HCT116 (cell line): ENCODE measurements at regions not wholly inside any gene's neighbourhood (a gene's known extent, or its start where the extent isn't known, plus 50 kb on each side); places are given as distances from the start of the nearest gene placed in this dataset.

Experiments used
- ATAC-seq: fragments of 200-7000 bp; cut with Tn5 transposase; 2 replicates; pipeline ENCODE4 v1.9.1; 2020; ENCODE audit warnings: mild to moderate bottlenecking, moderate library complexity
- BruUV-seq: library from RNA; stranded (reverse); fragments of 400-500 nt; replicated peaks from 2 replicates; lab custom pipeline; 2021; lab: Mats Ljungman, UMichigan
- CTCF ChIA-PET: fragments of 300-600 bp; sonication (Branson Sonifier 250); formaldehyde crosslinking; loops from one replicate; lab custom pipeline; 2021; ENCODE audit warnings: antibody characterized with exemption; lab: Charles Lee
- POLR2A ChIA-PET: fragments of 300-600, 350-600 bp; sonication (Branson Sonifier 250); formaldehyde crosslinking; loops from one replicate; lab custom pipeline; 2021; ENCODE audit warnings: antibody characterized with exemption; lab: Charles Lee
- RAD21 ChIA-PET, 2 experiments: fragments of 300-600 bp; sonication (Branson Sonifier 250); formaldehyde crosslinking; loops; one replicate each; lab custom pipeline; 2023; ENCODE audit warnings: low total read pairs in 2 of 2; ENCODE audit not compliant: uncharacterized antibody in 2 of 2, unreplicated experiment in 2 of 2, low non-redundant PET in 1 of 2; lab: Charles Lee
- DNase-seq: peaks from one replicate; pipeline ENCODE4 v3.0.0-alpha.2; 2010; ENCODE audit warnings: low read depth, low spot score
- H2AFZ ChIP-seq: fragments of 200-600 bp; shearing (Covaris generic), sonication (generic); 2 replicates; pipeline ENCODE4 v1.6.1; 2017; ENCODE audit warnings: low read depth, mixed run types, mixed read lengths, antibody characterized with exemption, low read length; ENCODE audit not compliant: poor library complexity, severe bottlenecking
- H3K27ac ChIP-seq: 2 replicates; pipeline ENCODE4 v1.5.1; 2012; ENCODE audit warnings: low read depth, low read length
- H3K27me3 ChIP-seq: fragments of 200-600 bp; sonication (generic); 2 replicates; pipeline ENCODE4 v1.6.1; 2016; ENCODE audit warnings: mixed run types, low read length, mixed read lengths; ENCODE audit not compliant: insufficient read depth
- H3K36me3 ChIP-seq, 2 experiments: fragments of 200-500 bp in 1 of 2; fragments of 200-600 bp in 1 of 2; sonication (Bioruptor generic) in 1 of 2; sonication (generic) in 1 of 2; 2 replicates each; pipeline versions ENCODE4 v1.5.1 to v1.6.1; 2014 to 2016; ENCODE audit warnings: low read length in 2 of 2, inconsistent platforms in 1 of 2, mixed read lengths in 1 of 2, mixed run types in 1 of 2; ENCODE audit not compliant: insufficient read depth in 2 of 2, control insufficient read depth in 1 of 2
- H3K4me1 ChIP-seq, 2 experiments: fragments of 200-600 bp in 1 of 2; sonication (generic) in 1 of 2; 2 replicates each; pipeline versions ENCODE4 v1.5.1 to v1.6.1; 2012 to 2017; ENCODE audit warnings: low read length in 2 of 2, inconsistent platforms in 1 of 2, mild to moderate bottlenecking in 1 of 2, mixed read lengths in 1 of 2, mixed run types in 1 of 2, moderate library complexity in 1 of 2; ENCODE audit not compliant: insufficient read depth in 2 of 2, control insufficient read depth in 1 of 2
- H3K4me2 ChIP-seq: fragments of 200-600 bp; sonication (generic); 2 replicates; pipeline ENCODE4 v1.6.1; 2017; ENCODE audit warnings: mixed run types, low read length, mixed read lengths
- H3K4me3 ChIP-seq, 2 experiments: fragments of 200-600 bp in 1 of 2; sonication (generic) in 1 of 2; replicated peaks in 1 of 2; 2 replicates each; pipeline ENCODE4 v1.5.1; 2011 to 2016; ENCODE audit warnings: low read length in 2 of 2, control low read depth in 1 of 2, low read depth in 1 of 2, mild to moderate bottlenecking in 1 of 2, mixed read lengths in 1 of 2, mixed run types in 1 of 2
- H3K79me2 ChIP-seq: fragments of 200-600 bp; sonication (generic); 2 replicates; pipeline ENCODE4 v1.6.1; 2017; ENCODE audit warnings: mild to moderate bottlenecking, mixed run types, low read length, moderate library complexity, mixed read lengths; ENCODE audit not compliant: insufficient read depth
- H3K9ac ChIP-seq: fragments of 200-600 bp; sonication (generic); 2 replicates; pipeline ENCODE4 v1.6.1; 2016; ENCODE audit warnings: low read length, mixed read lengths
- H3K9me2 ChIP-seq: fragments of 200-600 bp; sonication (generic), shearing (Covaris generic); 2 replicates; pipeline ENCODE4 v1.6.1; 2017; ENCODE audit warnings: mixed run types, mild to moderate bottlenecking, moderate library complexity; ENCODE audit not compliant: insufficient read depth
- H3K9me3 ChIP-seq, 2 experiments: fragments of 200-500 bp in 1 of 2; fragments of 200-600 bp in 1 of 2; sonication (Bioruptor generic) in 1 of 2; sonication (generic) in 1 of 2; 2 replicates each; pipeline ENCODE4 v1.6.1; 2014 to 2017; ENCODE audit warnings: low read length in 2 of 2, mixed read lengths in 2 of 2, inconsistent platforms in 1 of 2, low read depth in 1 of 2, mild to moderate bottlenecking in 1 of 2, mixed run types in 1 of 2, moderate library complexity in 1 of 2; ENCODE audit not compliant: control insufficient read depth in 1 of 2, insufficient read depth in 1 of 2
- H4K20me1 ChIP-seq: fragments of 200-600 bp; sonication (generic), shearing (Covaris generic); 2 replicates; pipeline ENCODE4 v1.6.1; 2017; ENCODE audit warnings: mixed run types, mild to moderate bottlenecking, moderate library complexity; ENCODE audit not compliant: insufficient read depth
- CBX3 ChIP-seq: IDR thresholded peaks from 2 replicates; pipeline ENCODE4 v1.6.1; 2012; ENCODE audit warnings: low read depth
- CEBPB ChIP-seq: IDR thresholded peaks from 2 replicates; pipeline ENCODE4 v1.6.1; 2012; ENCODE audit warnings: low read depth
- CTCF ChIP-seq, 3 experiments: fragments of 200-600 bp in 1 of 3; sonication (generic) in 1 of 3; IDR thresholded peaks in 2 of 3; conservative IDR thresholded peaks in 1 of 3; 2 replicates each; pipeline ENCODE4 v1.5.1; 2012 to 2017; ENCODE audit warnings: low read depth in 2 of 3, low read length in 2 of 3, antibody characterized with exemption in 1 of 3, borderline replicate concordance in 1 of 3, control low read depth in 1 of 3, mild to moderate bottlenecking in 1 of 3, mixed read lengths in 1 of 3, mixed run types in 1 of 3, moderate library complexity in 1 of 3; ENCODE audit not compliant: insufficient read depth in 1 of 3
- EGR1 ChIP-seq: IDR thresholded peaks from 2 replicates; pipeline ENCODE4 v1.6.1; 2012; ENCODE audit warnings: low read depth
- ELF1 ChIP-seq: IDR thresholded peaks from 2 replicates; pipeline ENCODE4 v1.6.1; 2012; ENCODE audit warnings: low read depth, borderline replicate concordance
- JUND ChIP-seq: IDR thresholded peaks from 2 replicates; pipeline ENCODE4 v1.6.1; 2012
- MAX ChIP-seq: IDR thresholded peaks from 2 replicates; pipeline ENCODE4 v1.6.1; 2012
- POLR2A ChIP-seq: IDR thresholded peaks from 2 replicates; pipeline ENCODE4 v1.7.0; 2011; ENCODE audit warnings: borderline replicate concordance; ENCODE audit not compliant: insufficient read depth, insufficient read length; ENCODE audit errors: extremely low read depth
- RAD21 ChIP-seq: IDR thresholded peaks from 2 replicates; pipeline ENCODE4 v1.6.1; 2012; ENCODE audit warnings: low read depth, mild to moderate bottlenecking
- YY1 ChIP-seq: IDR thresholded peaks from 2 replicates; pipeline ENCODE4 v1.6.1; 2011; ENCODE audit warnings: low read length, low read depth, moderate library complexity, mild to moderate bottlenecking; ENCODE audit not compliant: insufficient replicate concordance; ENCODE audit errors: extremely low read depth
- ZFX ChIP-seq: fragments of 450-650 bp; IDR thresholded peaks from 2 replicates; pipeline ENCODE4 v1.6.1; 2017
- ZNF274 ChIP-seq: fragments of 200-500 bp; sonication (Bioruptor generic); IDR thresholded peaks from 2 replicates; pipeline ENCODE4 v1.6.1; 2014; ENCODE audit warnings: mild to moderate bottlenecking, low read depth, low read length, inconsistent platforms
- intact Hi-C: fragments of 100-400 bp; cut with micrococcal nuclease; formaldehyde crosslinking; loops from 2 replicates; pipeline ENCODE4 v1.10.0; 2022
- TF ChIP-seq, protein P1 (sequence below): IDR thresholded peaks from 2 replicates; pipeline ENCODE4 v1.6.1; 2011; ENCODE audit warnings: mild to moderate bottlenecking, low read length, moderate library complexity; ENCODE audit not compliant: insufficient replicate concordance; ENCODE audit errors: extremely low read depth
- TF ChIP-seq, protein P2 (sequence below): IDR thresholded peaks from 2 replicates; pipeline ENCODE4 v1.6.1; 2012

- intact Hi-C loops = no loop called here
- ATAC-seq (no peak), DNase-seq (no peak)
- TF ChIP-seq MAX = no peak
- no peak for TF ChIP-seq CEBPB
- no peak for TF ChIP-seq ZFX
- no peaks in the 10 kb centered on the region for H3K4me1 ChIP-seq
- H4K20me1 ChIP-seq = no peaks in the 10 kb centered on the region
- H3K27me3 ChIP-seq = no peaks in the 10 kb centered on the region
- no peak overlapping the region for H3K27ac ChIP-seq
- H3K79me2 ChIP-seq = no peaks in the 10 kb centered on the region
- POLR2A ChIA-PET = no interaction called here
- no peaks in the 10 kb centered on the region for H3K36me3 ChIP-seq
- H3K9me3 ChIP-seq = no peaks in the 10 kb centered on the region
- RAD21 ChIA-PET = no interaction called here
- H3K9ac ChIP-seq = no peak overlapping the region
- H2AFZ ChIP-seq = no peak overlapping the region
- H3K4me3 ChIP-seq = no peak overlapping the region
- CTCF ChIA-PET = no interaction called here
- no peak overlapping the region for H3K4me2 ChIP-seq
- no peaks in the 10 kb centered on the region for H3K9me2 ChIP-seq
- BruUV-seq = no TSS peak
These were observed 143.4 kb downstream of the TENT4A start for GRCh38 chr5:6856653-6857052.

- Histone ChIP-seq H3K9me2 (no peaks in the 10 kb centered on the region), H3K9ac (no peak overlapping the region), H3K4me2 (no peak overlapping the region), H3K4me3 (no peak overlapping the region), H3K9me3 (no peaks in the 10 kb centered on the region), H4K20me1 (no peaks in the 10 kb centered on the region), H2AFZ (no peak overlapping the region), H3K27ac (no peak overlapping the region), H3K36me3 (no peaks in the 10 kb centered on the region), H3K4me1 (no peaks in the 10 kb centered on the region), H3K79me2 (no peaks in the 10 kb centered on the region), H3K27me3 (no peaks in the 10 kb centered on the region)
- POLR2A ChIA-PET = no interaction called here
- CTCF ChIA-PET = no interaction called here
- intact Hi-C loops = no loop called here
- ATAC-seq = no peak
- DNase-seq = no peak
- RAD21 ChIA-PET = no interaction called here
- BruUV-seq = no TSS peak
- no peak for TF ChIP-seq POLR2A
- TF ChIP-seq CBX3 = no peak
- TF ChIP-seq CTCF (IDR thresholded peaks at IDR 0.05 in 2 of 3, conservative IDR thresholded peaks at IDR 0.05 in 1 of 3; ENCODE audit: borderline replicate concordance in 1 of 3, insufficient read depth in 1 of 3, low read depth in 2 of 3, low read length in 2 of 3) = no peak
- no peak for TF ChIP-seq ZFX
- TF ChIP-seq ELF1 = no peak
- TF ChIP-seq RAD21 = no peak
- TF ChIP-seq, protein P1, sequence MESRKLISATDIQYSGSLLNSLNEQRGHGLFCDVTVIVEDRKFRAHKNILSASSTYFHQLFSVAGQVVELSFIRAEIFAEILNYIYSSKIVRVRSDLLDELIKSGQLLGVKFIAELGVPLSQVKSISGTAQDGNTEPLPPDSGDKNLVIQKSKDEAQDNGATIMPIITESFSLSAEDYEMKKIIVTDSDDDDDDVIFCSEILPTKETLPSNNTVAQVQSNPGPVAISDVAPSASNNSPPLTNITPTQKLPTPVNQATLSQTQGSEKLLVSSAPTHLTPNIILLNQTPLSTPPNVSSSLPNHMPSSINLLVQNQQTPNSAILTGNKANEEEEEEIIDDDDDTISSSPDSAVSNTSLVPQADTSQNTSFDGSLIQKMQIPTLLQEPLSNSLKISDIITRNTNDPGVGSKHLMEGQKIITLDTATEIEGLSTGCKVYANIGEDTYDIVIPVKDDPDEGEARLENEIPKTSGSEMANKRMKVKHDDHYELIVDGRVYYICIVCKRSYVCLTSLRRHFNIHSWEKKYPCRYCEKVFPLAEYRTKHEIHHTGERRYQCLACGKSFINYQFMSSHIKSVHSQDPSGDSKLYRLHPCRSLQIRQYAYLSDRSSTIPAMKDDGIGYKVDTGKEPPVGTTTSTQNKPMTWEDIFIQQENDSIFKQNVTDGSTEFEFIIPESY = no peak
- no peak for TF ChIP-seq EGR1
- no peak for TF ChIP-seq ZNF274
- no peak for TF ChIP-seq MAX
- no peak for TF ChIP-seq JUND
- TF ChIP-seq, protein P2, sequence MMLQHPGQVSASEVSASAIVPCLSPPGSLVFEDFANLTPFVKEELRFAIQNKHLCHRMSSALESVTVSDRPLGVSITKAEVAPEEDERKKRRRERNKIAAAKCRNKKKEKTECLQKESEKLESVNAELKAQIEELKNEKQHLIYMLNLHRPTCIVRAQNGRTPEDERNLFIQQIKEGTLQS = no peak
- no peak for TF ChIP-seq YY1
- TF ChIP-seq CEBPB = no peak
These were observed 145.2 kb downstream of the TENT4A start for GRCh38 chr5:6858419-6858818.
